ENCODE measurements at regions not wholly inside any gene's neighbourhood (a gene's known extent, or its start where the extent isn't known, plus 50 kb on each side); places are given as distances from the start of the nearest gene placed in this dataset.

GRCh38 chr5:169440107-169440705, 139.3 kb upstream of the SLIT3 start:
- no peaks in the 10 kb centered on the region for H3K9me3 Mint-ChIP-seq
- TF ChIP-seq EZH2phosphoT487 (IDR thresholded peaks at IDR 0.05), result no peak
- no peak for TF ChIP-seq EZH2 (IDR thresholded peaks at IDR 0.05)
- no peak for TF ChIP-seq CTCF (IDR thresholded peaks at IDR 0.05)
- peaks cover 4% of the 10 kb centered on the region for H3K27me3 Mint-ChIP-seq (ENCODE audit: insufficient read depth, low read depth)
- H3K4me3 ChIP-seq, result no peak overlapping the region
- no peaks in the 10 kb centered on the region for H3F3A ChIP-seq (ENCODE audit: low read depth)
- no peaks in the 10 kb centered on the region for H4K20me1 ChIP-seq (ENCODE audit: low read depth)
- H3K79me2 ChIP-seq (ENCODE audit: low read depth), result no peaks in the 10 kb centered on the region
- no peak overlapping the region for H2AFZ ChIP-seq (replicated peaks)
- peaks cover 11% of the 10 kb centered on the region for H3K4me1 ChIP-seq
- no peaks in the 10 kb centered on the region for H3K36me3 Mint-ChIP-seq
- no peak overlapping the region for H3K27ac ChIP-seq
- H3K9me3 ChIP-seq (ENCODE audit: low read depth), result no peaks in the 10 kb centered on the region
- H3K4me2 ChIP-seq, result no peak overlapping the region
- H3K27me3 ChIP-seq, result no peaks in the 10 kb centered on the region
- H3K4me1 Mint-ChIP-seq, result peaks cover 6% of the 10 kb centered on the region
- no peak overlapping the region for H3K9ac ChIP-seq
- DNase-seq (ENCODE audit: low spot score), result no peak
- H3K4me3 Mint-ChIP-seq, result no peak overlapping the region
- H3K36me3 ChIP-seq, result no peaks in the 10 kb centered on the region
- no peak overlapping the region for H3K27ac Mint-ChIP-seq

GRCh38 chr5:169439362-169439761, 138.4 kb upstream of the SLIT3 start:
- Mint-ChIP-seq H3K36me3 (no peaks in the 10 kb centered on the region), H3K4me1 (peaks cover 6% of the 10 kb centered on the region), H3K27me3 (ENCODE audit: insufficient read depth, low read depth) (peaks cover 4% of the 10 kb centered on the region), H3K27ac (no peak overlapping the region), H3K9me3 (no peaks in the 10 kb centered on the region), H3K4me3 (no peak overlapping the region)
- H3K4me3 ChIP-seq, result no peak overlapping the region
- no peaks in the 10 kb centered on the region for H3K9me3 ChIP-seq (ENCODE audit: low read depth)
- no peaks in the 10 kb centered on the region for H3K79me2 ChIP-seq (ENCODE audit: low read depth)
- no peak overlapping the region for H2AFZ ChIP-seq (replicated peaks)
- H3K4me1 ChIP-seq, result peaks cover 11% of the 10 kb centered on the region
- H3K27me3 ChIP-seq, result no peaks in the 10 kb centered on the region
- no peak overlapping the region for H3K27ac ChIP-seq
- no peak for DNase-seq (ENCODE audit: low spot score)
- TF ChIP-seq EZH2 (IDR thresholded peaks at IDR 0.05) (no peak), EZH2phosphoT487 (IDR thresholded peaks at IDR 0.05) (no peak), CTCF (IDR thresholded peaks at IDR 0.05) (no peak)
- H3F3A ChIP-seq (ENCODE audit: low read depth), result no peaks in the 10 kb centered on the region
- H4K20me1 ChIP-seq (ENCODE audit: low read depth), result no peaks in the 10 kb centered on the region
- no peaks in the 10 kb centered on the region for H3K36me3 ChIP-seq
- no peak overlapping the region for H3K4me2 ChIP-seq
- H3K9ac ChIP-seq, result no peak overlapping the region

GRCh38 chr5:169435506-169436229, 134.7 kb upstream of the SLIT3 start:
- Histone ChIP-seq H3K79me2 (ENCODE audit: low read depth) (no peaks in the 10 kb centered on the region), H2AFZ (replicated peaks) (no peak overlapping the region), H3K27me3 (no peaks in the 10 kb centered on the region), H4K20me1 (ENCODE audit: low read depth) (no peaks in the 10 kb centered on the region), H3K4me3 (no peak overlapping the region), H3F3A (ENCODE audit: low read depth) (no peaks in the 10 kb centered on the region), H3K9me3 (ENCODE audit: low read depth) (no peaks in the 10 kb centered on the region), H3K4me1 (peaks cover 11% of the 10 kb centered on the region), H3K9ac (no peak overlapping the region), H3K36me3 (no peaks in the 10 kb centered on the region), H3K4me2 (no peak overlapping the region), H3K27ac (no peak overlapping the region)
- Mint-ChIP-seq H3K36me3 (no peaks in the 10 kb centered on the region), H3K4me3 (no peak overlapping the region), H3K27ac (no peak overlapping the region), H3K27me3 (ENCODE audit: insufficient read depth, low read depth) (no peaks in the 10 kb centered on the region), H3K4me1 (peaks cover 9% of the 10 kb centered on the region), H3K9me3 (no peaks in the 10 kb centered on the region)
- TF ChIP-seq CTCF (IDR thresholded peaks at IDR 0.05), result no peak
- TF ChIP-seq EZH2 (IDR thresholded peaks at IDR 0.05), result no peak
- no peak for TF ChIP-seq EZH2phosphoT487 (IDR thresholded peaks at IDR 0.05)
- DNase-seq (ENCODE audit: low spot score), result no peak

All from neural progenitor cell (in vitro differentiated cells).